ENCODE measurements at regions not wholly inside any gene's neighbourhood (a gene's known extent, or its start where the extent isn't known, plus 50 kb on each side); places are given as distances from the start of the nearest gene placed in this dataset.

- no peak for TF ChIP-seq Cebpa-rat (IDR thresholded peaks at IDR 0.05)
- H3K36me3 ChIP-seq: no peaks in the 10 kb centered on the region
- H3K9ac ChIP-seq: no peak overlapping the region
- H3K4me3 ChIP-seq: no peak overlapping the region
- H3K4me1 ChIP-seq: no peaks in the 10 kb centered on the region
- H3K9me3 ChIP-seq (replicated peaks in 1 of 11): no peaks in the 10 kb centered on the region
- no peak overlapping the region for H3K4me2 ChIP-seq
- H3K27me3 ChIP-seq: no peaks in the 10 kb centered on the region
- H4K20me1 ChIP-seq: no peaks in the 10 kb centered on the region
- H3K27ac ChIP-seq: no peak overlapping the region
Measured at GRCh38 chr12:67422081-67422480, 152.9 kb downstream of the CAND1 start.

DNA sequence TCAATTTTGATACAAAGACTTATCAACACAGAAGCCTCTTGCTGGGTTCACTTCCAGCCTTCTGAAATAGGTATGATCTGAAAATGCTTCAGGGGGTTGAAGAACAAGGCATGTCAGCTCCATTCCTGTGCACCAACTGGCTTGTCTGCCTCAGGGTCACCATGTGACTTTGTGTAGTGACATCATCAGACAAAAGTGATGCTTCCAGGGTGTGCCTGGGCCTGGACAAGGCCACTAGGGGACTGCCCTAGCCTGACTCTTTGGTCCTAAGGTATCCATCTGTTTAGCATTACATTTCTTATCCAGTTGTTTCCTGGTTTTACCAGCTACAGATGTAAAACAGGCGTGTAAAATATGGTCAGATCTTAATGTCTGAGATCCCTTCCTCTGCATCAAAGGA, 155.6 kb downstream of the CAND1 start:
- Histone ChIP-seq H3K27ac (no peak overlapping the region), H3K4me2 (no peak overlapping the region), H4K20me1 (no peaks in the 10 kb centered on the region), H3K27me3 (no peaks in the 10 kb centered on the region), H3K36me3 (no peaks in the 10 kb centered on the region), H3K9ac (no peak overlapping the region), H3K4me3 (no peak overlapping the region), H3K4me1 (no peaks in the 10 kb centered on the region), H3K9me3 (replicated peaks in 1 of 11) (no peaks in the 10 kb centered on the region)
- no peak for TF ChIP-seq Cebpa-rat (IDR thresholded peaks at IDR 0.05)

DNA sequence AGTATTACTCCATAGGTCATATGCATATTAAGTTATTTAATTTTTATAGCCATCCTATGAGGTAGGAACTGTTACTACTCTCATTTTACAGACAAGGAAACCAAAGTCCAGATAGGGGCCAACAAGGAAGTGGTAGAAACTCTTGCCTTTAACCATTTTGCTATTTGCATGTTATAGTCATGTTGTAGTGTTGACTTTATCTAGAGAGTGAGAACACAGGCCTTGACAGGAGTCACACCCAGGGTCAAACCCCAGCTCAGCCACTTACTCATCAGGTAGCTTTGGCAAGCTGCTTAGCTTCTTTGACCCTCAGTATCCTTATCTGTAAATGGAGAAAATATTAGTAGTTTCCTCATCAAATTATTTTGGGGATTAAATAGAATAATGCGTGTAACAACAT, 156.2 kb downstream of the CAND1 start:
- TF ChIP-seq Cebpa-rat (IDR thresholded peaks at IDR 0.05): no peak
- Histone ChIP-seq H3K27me3 (no peaks in the 10 kb centered on the region), H3K4me1 (no peaks in the 10 kb centered on the region), H3K4me3 (no peak overlapping the region), H3K4me2 (no peak overlapping the region), H4K20me1 (no peaks in the 10 kb centered on the region), H3K9me3 (replicated peaks in 1 of 11) (no peaks in the 10 kb centered on the region), H3K36me3 (no peaks in the 10 kb centered on the region), H3K27ac (no peak overlapping the region), H3K9ac (no peak overlapping the region)

DNA sequence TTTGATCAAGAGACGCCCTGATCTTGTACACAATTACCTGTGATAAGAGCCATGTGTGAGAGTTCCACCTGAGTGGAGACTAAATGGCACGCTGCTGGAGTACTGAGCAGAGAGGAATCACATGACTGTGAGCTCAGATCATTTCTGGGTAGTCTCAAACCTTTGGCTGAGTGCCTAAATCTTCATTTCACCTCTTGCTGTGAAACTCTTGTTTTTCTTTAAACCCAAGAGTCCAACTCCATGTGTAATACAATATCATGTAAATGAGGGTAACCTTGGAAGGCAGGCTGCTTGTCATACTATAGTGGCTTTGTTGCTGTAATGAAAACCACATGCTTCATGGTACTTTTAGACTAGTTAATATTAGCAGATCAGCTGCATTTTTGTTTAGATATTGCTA, 156.9 kb downstream of the CAND1 start:
- no peak overlapping the region for H3K27ac ChIP-seq

GRCh38 chr12:67427336-67427735, 158.2 kb downstream of the CAND1 start:
- Histone ChIP-seq H3K27ac (no peak overlapping the region), H3K4me2 (no peak overlapping the region), H4K20me1 (no peaks in the 10 kb centered on the region), H3K9ac (no peak overlapping the region), H3K27me3 (no peaks in the 10 kb centered on the region), H3K4me1 (no peaks in the 10 kb centered on the region), H3K9me3 (replicated peaks in 1 of 11) (no peaks in the 10 kb centered on the region), H3K36me3 (no peaks in the 10 kb centered on the region), H3K4me3 (no peak overlapping the region)
- no peak for TF ChIP-seq Cebpa-rat (IDR thresholded peaks at IDR 0.05)

More for the DNA sequence above, 156.9 kb downstream of the CAND1 start:
- no peak for TF ChIP-seq Cebpa-rat (IDR thresholded peaks at IDR 0.05)
- H3K4me3 ChIP-seq: no peak overlapping the region
- no peaks in the 10 kb centered on the region for H3K4me1 ChIP-seq
- H3K9me3 ChIP-seq (replicated peaks in 1 of 11): no peaks in the 10 kb centered on the region
- H3K9ac ChIP-seq: no peak overlapping the region
- no peak overlapping the region for H3K4me2 ChIP-seq
- no peaks in the 10 kb centered on the region for H3K36me3 ChIP-seq
- H3K27me3 ChIP-seq: no peaks in the 10 kb centered on the region
- no peaks in the 10 kb centered on the region for H4K20me1 ChIP-seq

DNA sequence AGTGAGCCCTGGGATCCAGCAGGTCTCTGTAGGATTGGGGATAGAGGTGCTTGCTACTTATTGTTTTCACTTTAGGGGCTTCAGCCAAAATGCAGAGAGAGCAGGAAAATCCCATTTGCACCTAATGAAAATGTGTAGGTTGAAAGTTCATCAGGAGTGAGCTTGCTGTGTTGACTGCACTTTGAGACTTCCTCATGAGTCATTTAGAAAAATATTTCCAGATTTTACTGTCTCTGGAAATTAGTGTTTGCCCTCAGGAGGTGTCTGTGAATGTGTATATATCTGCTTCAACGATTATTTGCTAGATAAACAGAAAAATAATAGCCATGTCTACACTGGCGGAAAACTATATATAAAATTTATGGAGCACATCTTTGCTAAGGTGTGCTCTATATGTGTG, 159.3 kb downstream of the CAND1 start:
- TF ChIP-seq Cebpa-rat (IDR thresholded peaks at IDR 0.05): no peak
- H3K9ac ChIP-seq: no peak overlapping the region
- H4K20me1 ChIP-seq: no peaks in the 10 kb centered on the region
- H3K27ac ChIP-seq: no peak overlapping the region
- no peak overlapping the region for H3K4me2 ChIP-seq
- H3K36me3 ChIP-seq: no peaks in the 10 kb centered on the region
- peaks cover 0 to 5% (median 0%) of the 10 kb centered on the region in 11 experiments; a peak in 2 of 22 replicates for H3K9me3 ChIP-seq (replicated peaks in 1 of 11)
- H3K27me3 ChIP-seq: no peaks in the 10 kb centered on the region
- peaks cover 0 to 3% (median 0%) of the 10 kb centered on the region in 10 experiments; a peak in 3 of 20 replicates for H3K4me1 ChIP-seq
- H3K4me3 ChIP-seq: no peak overlapping the region

DNA sequence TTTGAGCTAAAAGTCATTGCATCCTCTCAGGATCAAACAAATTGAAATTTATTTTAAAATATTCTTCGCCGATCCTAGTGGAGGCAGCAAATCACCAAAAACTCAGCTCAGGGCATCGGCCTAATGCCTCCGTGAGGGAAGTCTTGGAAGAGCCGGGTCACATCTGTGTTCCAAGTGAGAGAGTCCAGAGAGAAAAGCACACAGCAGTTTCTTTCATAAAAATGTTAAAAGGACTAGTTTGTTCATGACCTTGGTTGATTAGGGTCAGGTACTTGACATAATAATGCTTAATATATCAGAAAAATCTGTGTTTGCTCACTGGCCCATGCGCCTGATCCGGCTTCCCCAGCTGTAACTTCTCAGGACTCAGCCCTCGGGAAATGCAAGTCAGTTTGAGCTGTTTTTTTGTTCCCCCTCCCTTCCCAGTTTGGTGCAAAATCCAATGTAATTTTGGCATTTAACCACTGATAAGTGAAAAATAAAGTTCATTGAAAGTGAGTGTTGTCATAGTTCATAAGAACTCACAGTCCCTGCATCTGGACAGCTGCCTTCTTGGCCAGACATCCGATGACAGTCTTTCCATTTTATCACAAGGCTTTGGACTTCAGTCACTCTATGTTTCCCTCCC, 161.7 kb downstream of the CAND1 start:
- H3K4me3 ChIP-seq: no peak overlapping the region
- peaks cover 0 to 23% (median 2%) of the 10 kb centered on the region in 10 experiments; a peak in 11 of 20 replicates for H3K4me1 ChIP-seq
- H4K20me1 ChIP-seq: no peaks in the 10 kb centered on the region
- no peaks in the 10 kb centered on the region for H3K36me3 ChIP-seq
- H3K4me2 ChIP-seq: no peak overlapping the region
- no peak for TF ChIP-seq Cebpa-rat (IDR thresholded peaks at IDR 0.05)
- H3K27me3 ChIP-seq: no peaks in the 10 kb centered on the region
- no peak overlapping the region for H3K9ac ChIP-seq
- H3K27ac ChIP-seq: no peak overlapping the region
- H3K9me3 ChIP-seq (replicated peaks in 1 of 11): peaks cover 0 to 9% (median 0%) of the 10 kb centered on the region in 11 experiments; a peak in 4 of 22 replicates

- Histone ChIP-seq H3K4me3 (no peak overlapping the region), H3K4me2 (no peak overlapping the region), H3K27ac (no peak overlapping the region), H3K9ac (no peak overlapping the region), H3K27me3 (no peaks in the 10 kb centered on the region), H3K36me3 (no peaks in the 10 kb centered on the region), H4K20me1 (no peaks in the 10 kb centered on the region), H3K9me3 (replicated peaks in 1 of 11) (peaks cover 0 to 9% (median 0%) of the 10 kb centered on the region in 11 experiments; a peak in 4 of 22 replicates), H3K4me1 (peaks cover 0 to 23% (median 2%) of the 10 kb centered on the region in 10 experiments; a peak in 12 of 20 replicates)
- no peak for TF ChIP-seq Cebpa-rat (IDR thresholded peaks at IDR 0.05)
Measured at GRCh38 chr12:67431411-67432020, 162.4 kb downstream of the CAND1 start.

- H3K36me3 ChIP-seq: no peaks in the 10 kb centered on the region
- peaks cover 0 to 12% (median 3%) of the 10 kb centered on the region in 11 experiments; a peak in 7 of 22 replicates for H3K9me3 ChIP-seq (replicated peaks in 1 of 11)
- peak overlapping the region in 3 of 11 experiments; percentile 2 to 35 (median 34); a peak in 5 of 22 replicates for H3K4me2 ChIP-seq
- no peak overlapping the region for H3K27ac ChIP-seq
- no peak overlapping the region for H3K4me3 ChIP-seq
- no peaks in the 10 kb centered on the region for H4K20me1 ChIP-seq
- no peaks in the 10 kb centered on the region for H3K27me3 ChIP-seq
- H3K9ac ChIP-seq: no peak overlapping the region
- TF ChIP-seq Cebpa-rat (IDR thresholded peaks at IDR 0.05): no peak
- peaks cover 0 to 23% (median 6%) of the 10 kb centered on the region in 10 experiments; a peak in 14 of 20 replicates for H3K4me1 ChIP-seq
Measured at GRCh38 chr12:67433385-67434175, 164.4 kb downstream of the CAND1 start.
